ENCODE measurements at regions not wholly inside any gene's neighbourhood (a gene's known extent, or its start where the extent isn't known, plus 50 kb on each side); places are given as distances from the start of the nearest gene placed in this dataset.

GRCh38 chr5:144028058-144028457 lies 142.4 kb downstream of the YIPF5 start:
- H3K9me3 Mint-ChIP-seq (ENCODE audit: low read depth) = no peaks in the 10 kb centered on the region
- H3K4me3 Mint-ChIP-seq (ENCODE audit: low read depth) = no peak overlapping the region
- no peak for TF ChIP-seq CTCF (IDR thresholded peaks at IDR 0.05; ENCODE audit: unreplicated experiment)
- H3K27ac Mint-ChIP-seq = peak overlapping the region; percentile 88
- no peaks in the 10 kb centered on the region for H3K27me3 Mint-ChIP-seq
- peaks cover 8% of the 10 kb centered on the region for H3K4me1 Mint-ChIP-seq (ENCODE audit: low read depth)
- no peak for DNase-seq (ENCODE audit: low spot score, unreplicated experiment)
- no peaks in the 10 kb centered on the region for H3K36me3 Mint-ChIP-seq (ENCODE audit: insufficient read depth)

- H3K27me3 Mint-ChIP-seq = no peaks in the 10 kb centered on the region
Measured at GRCh38 chr5:144028636-144029035, 141.8 kb downstream of the YIPF5 start.

GRCh38 chr5:144030904-144031303 lies 139.6 kb downstream of the YIPF5 start:
- H3K27me3 Mint-ChIP-seq = no peaks in the 10 kb centered on the region
- H3K4me3 Mint-ChIP-seq (ENCODE audit: low read depth) = no peak overlapping the region
- DNase-seq (ENCODE audit: low spot score, unreplicated experiment) = no peak
- H3K4me1 Mint-ChIP-seq (ENCODE audit: low read depth) = peaks cover 8% of the 10 kb centered on the region
- no peak for TF ChIP-seq CTCF (IDR thresholded peaks at IDR 0.05; ENCODE audit: unreplicated experiment)
- no peak overlapping the region for H3K27ac Mint-ChIP-seq
- no peaks in the 10 kb centered on the region for H3K36me3 Mint-ChIP-seq (ENCODE audit: insufficient read depth)
- no peaks in the 10 kb centered on the region for H3K9me3 Mint-ChIP-seq (ENCODE audit: low read depth)

More at GRCh38 chr5:144028636-144029035, 141.8 kb downstream of the YIPF5 start:
- no peaks in the 10 kb centered on the region for H3K36me3 Mint-ChIP-seq (ENCODE audit: insufficient read depth)
- H3K27ac Mint-ChIP-seq = peak overlapping the region; percentile 88
- no peak for DNase-seq (ENCODE audit: low spot score, unreplicated experiment)
- TF ChIP-seq CTCF (IDR thresholded peaks at IDR 0.05; ENCODE audit: unreplicated experiment) = no peak
- H3K9me3 Mint-ChIP-seq (ENCODE audit: low read depth) = no peaks in the 10 kb centered on the region
- peaks cover 8% of the 10 kb centered on the region for H3K4me1 Mint-ChIP-seq (ENCODE audit: low read depth)
- no peak overlapping the region for H3K4me3 Mint-ChIP-seq (ENCODE audit: low read depth)

GRCh38 chr5:144032375-144032774 lies 138.1 kb downstream of the YIPF5 start:
- H3K9me3 Mint-ChIP-seq (ENCODE audit: low read depth) = peaks cover 3% of the 10 kb centered on the region
- no peaks in the 10 kb centered on the region for H3K36me3 Mint-ChIP-seq (ENCODE audit: insufficient read depth)
- no peak for DNase-seq (ENCODE audit: low spot score, unreplicated experiment)
- H3K4me1 Mint-ChIP-seq (ENCODE audit: low read depth) = peaks cover 9% of the 10 kb centered on the region
- no peak overlapping the region for H3K4me3 Mint-ChIP-seq (ENCODE audit: low read depth)
- no peaks in the 10 kb centered on the region for H3K27me3 Mint-ChIP-seq
- H3K27ac Mint-ChIP-seq = no peak overlapping the region
- TF ChIP-seq CTCF (IDR thresholded peaks at IDR 0.05; ENCODE audit: unreplicated experiment) = no peak

- Mint-ChIP-seq H3K27me3 (no peaks in the 10 kb centered on the region), H3K27ac (no peak overlapping the region), H3K9me3 (ENCODE audit: low read depth) (peaks cover 3% of the 10 kb centered on the region), H3K36me3 (ENCODE audit: insufficient read depth) (no peaks in the 10 kb centered on the region), H3K4me1 (ENCODE audit: low read depth) (peaks cover 4% of the 10 kb centered on the region), H3K4me3 (ENCODE audit: low read depth) (no peak overlapping the region)
- DNase-seq (ENCODE audit: low spot score, unreplicated experiment) = no peak
- TF ChIP-seq CTCF (IDR thresholded peaks at IDR 0.05; ENCODE audit: unreplicated experiment) = no peak
Measured at GRCh38 chr5:144033486-144033885, 137.0 kb downstream of the YIPF5 start.

Measured in progenitor cell of endocrine pancreas (in vitro differentiated cells).